IMR-90 (cell line): ENCODE measurements at regions not wholly inside any gene's neighbourhood (a gene's known extent, or its start where the extent isn't known, plus 50 kb on each side); places are given as distances from the start of the nearest gene placed in this dataset.

Experiments
- ATAC-seq: fragments of 200-7000 bp; cut with Tn5 transposase; 2 replicates; pipeline ENCODE4 v1.9.1; 2020; ENCODE audit warnings: low read depth, mild to moderate bottlenecking, moderate library complexity
- BruUV-seq: library from RNA; stranded (reverse); fragments of 400-500 nt; replicated peaks from 2 replicates; lab custom pipeline; 2021; lab: Mats Ljungman, UMichigan
- CTCF ChIA-PET: fragments of 300-600 bp; formaldehyde crosslinking; extraction: SDS; loops from one replicate; lab custom pipeline; 2021; ENCODE audit warnings: antibody characterized with exemption; lab: Yijun Ruan, JAX
- POLR2A ChIA-PET: fragments of 300-600 bp; sonication (Branson Sonifier 250); formaldehyde crosslinking; loops from one replicate; lab custom pipeline; 2022; ENCODE audit warnings: antibody characterized with exemption; ENCODE audit not compliant: unreplicated experiment; lab: Charles Lee
- DNase-seq: peaks from one replicate; pipeline ENCODE4 v3.0.0; 2013
- H2AFZ ChIP-seq: replicated peaks from 2 replicates; pipeline ENCODE3; 2013; ENCODE audit warnings: low read length, mild to moderate bottlenecking; ENCODE audit not compliant: poor library complexity
- H2AK5ac ChIP-seq: 2 replicates; pipeline ENCODE4 v1.6.1; 2013; ENCODE audit warnings: low read depth, low read length, inconsistent platforms
- H2AK9ac ChIP-seq: replicated peaks from 2 replicates; pipeline ENCODE3; 2013; ENCODE audit warnings: mild to moderate bottlenecking, low read depth, low read length, moderate library complexity; ENCODE audit not compliant: poor library complexity
- H2BK120ac ChIP-seq: 2 replicates; pipeline ENCODE4 v1.6.1; 2013; ENCODE audit warnings: low read depth, low read length, inconsistent platforms
- H2BK15ac ChIP-seq: 3 replicates; pipeline ENCODE4 v1.6.1; 2013; ENCODE audit warnings: low read depth, low read length, inconsistent platforms
- H2BK20ac ChIP-seq: 2 replicates; pipeline ENCODE4 v1.6.1; 2013; ENCODE audit warnings: low read depth, mild to moderate bottlenecking, inconsistent platforms, low read length, moderate library complexity
- H2BK5ac ChIP-seq: 2 replicates; pipeline ENCODE4 v1.6.1; 2013; ENCODE audit warnings: mild to moderate bottlenecking, low read depth, low read length, inconsistent platforms; ENCODE audit not compliant: poor library complexity, severe bottlenecking
- H3K14ac ChIP-seq: replicated peaks from 2 replicates; pipeline ENCODE4 v1.6.1; 2013; ENCODE audit warnings: low read depth, low read length, inconsistent platforms
- H3K18ac ChIP-seq: 2 replicates; pipeline ENCODE4 v1.6.1; 2013; ENCODE audit warnings: low read depth, low read length, control low read depth
- H3K23ac ChIP-seq: 2 replicates; pipeline ENCODE4 v1.6.1; 2013; ENCODE audit warnings: low read depth, low read length, inconsistent platforms
- H3K27ac ChIP-seq: 2 replicates; pipeline ENCODE4 v1.5.1; 2013; ENCODE audit warnings: mild to moderate bottlenecking, control low read depth, low read length; ENCODE audit not compliant: insufficient read depth
- H3K27me3 ChIP-seq: 2 replicates; pipeline ENCODE4 v1.6.1; 2013; ENCODE audit warnings: low read length; ENCODE audit not compliant: control insufficient read depth, insufficient read depth
- H3K36me3 ChIP-seq: 2 replicates; pipeline ENCODE4 v1.6.1; 2013; ENCODE audit warnings: low read length, mixed read lengths; ENCODE audit not compliant: control insufficient read depth, insufficient read depth
- H3K4ac ChIP-seq: 2 replicates; pipeline ENCODE4 v1.6.1; 2013; ENCODE audit warnings: low read depth, low read length, inconsistent platforms
- H3K4me1 ChIP-seq: 2 replicates; pipeline ENCODE4 v1.6.1; 2013; ENCODE audit warnings: low read length, mixed read lengths; ENCODE audit not compliant: control insufficient read depth, insufficient read depth
- H3K4me2 ChIP-seq: 2 replicates; pipeline ENCODE4 v1.6.1; 2013; ENCODE audit warnings: low read depth, mild to moderate bottlenecking, control low read depth, low read length, moderate library complexity
- H3K4me3 ChIP-seq: 2 replicates; pipeline ENCODE4 v1.5.1; 2013; ENCODE audit warnings: low read depth, mild to moderate bottlenecking, control low read depth, low read length, moderate library complexity; ENCODE audit not compliant: insufficient read depth
- H3K56ac ChIP-seq: 2 replicates; pipeline ENCODE4 v1.6.1; 2013; ENCODE audit warnings: low read length, inconsistent platforms; ENCODE audit not compliant: insufficient read depth; ENCODE audit errors: extremely low read depth
- H3K79me1 ChIP-seq, 2 experiments: 2 replicates each; pipeline ENCODE4 v1.6.1; 2013; ENCODE audit warnings: low read length in 2 of 2, inconsistent platforms in 1 of 2, low read depth in 1 of 2
- H3K9ac ChIP-seq: 2 replicates; pipeline ENCODE4 v1.6.1; 2013; ENCODE audit warnings: low read depth, low read length, control low read depth
- H3K9me1 ChIP-seq: 2 replicates; pipeline ENCODE4 v1.6.1; 2013; ENCODE audit warnings: low read length, inconsistent platforms; ENCODE audit not compliant: insufficient read depth
- H3K9me3 ChIP-seq: 2 replicates; pipeline ENCODE4 v1.6.1; 2013; ENCODE audit warnings: low read length; ENCODE audit not compliant: control insufficient read depth, insufficient read depth
- H4K20me1 ChIP-seq: 2 replicates; pipeline ENCODE4 v1.6.1; 2013; ENCODE audit warnings: low read length, inconsistent platforms; ENCODE audit not compliant: insufficient read depth
- H4K5ac ChIP-seq: 2 replicates; pipeline ENCODE4 v1.6.1; 2013; ENCODE audit warnings: mild to moderate bottlenecking, low read depth, low read length, control low read depth
- H4K8ac ChIP-seq, 2 experiments: 2 replicates each; pipeline ENCODE4 v1.6.1; 2013; ENCODE audit warnings: low read depth in 2 of 2, low read length in 2 of 2, control low read depth in 1 of 2, inconsistent platforms in 1 of 2
- H4K91ac ChIP-seq: 2 replicates; pipeline ENCODE4 v1.6.1; 2013; ENCODE audit warnings: low read depth, low read length, inconsistent platforms; ENCODE audit not compliant: insufficient read depth
- BHLHE40 ChIP-seq: fragments of 150-350 bp; IDR thresholded peaks from 2 replicates; pipeline ENCODE4 v1.6.1; 2016; ENCODE audit warnings: mild to moderate bottlenecking, low read depth, low read length
- CHD1 ChIP-seq: IDR thresholded peaks from 2 replicates; pipeline ENCODE4 v1.6.1; 2012; ENCODE audit warnings: low read depth, low read length, improper control_type of control experiment
- CTCF ChIP-seq: conservative IDR thresholded peaks from 2 replicates; pipeline ENCODE4 v1.5.1; 2012; ENCODE audit warnings: mild to moderate bottlenecking, low read depth, low read length, improper control_type of control experiment
- MAFK ChIP-seq: IDR thresholded peaks from 2 replicates; pipeline ENCODE4 v1.6.1; 2012; ENCODE audit warnings: low read depth, low read length, improper control_type of control experiment
- dilution Hi-C: fragments of 300-500 bp; cut with HindIII; formaldehyde crosslinking; loops from one replicate; pipeline ENCODE4 v1.14.3; 2018; ENCODE audit warnings: low sequenced_read_pairs; ENCODE audit not compliant: unreplicated experiment
- in situ Hi-C: fragments of 300-500 bp; cut with MboI; formaldehyde crosslinking; loops from 3 replicates; pipeline ENCODE4 v1.14.3; 2019; ENCODE audit warnings: low sequenced_read_pairs, inconsistent platforms, mixed read lengths
- intact Hi-C: fragments of 100-400 bp; cut with micrococcal nuclease; formaldehyde crosslinking; loops from 2 replicates; pipeline ENCODE4 v1.10.0; 2022

GRCh38 chr4:14580061-14580460 is 422.2 kb upstream of the CPEB2 start:
- H2AK9ac ChIP-seq = no peak overlapping the region
- no peak overlapping the region for H3K9ac ChIP-seq
- H2BK5ac ChIP-seq = no peak overlapping the region
- H3K4me1 ChIP-seq = no peaks in the 10 kb centered on the region
- no peak overlapping the region for H2AK5ac ChIP-seq
- H3K79me1 ChIP-seq = no peaks in the 10 kb centered on the region
- BruUV-seq = no TSS peak
- no peak overlapping the region for H2AFZ ChIP-seq
- DNase-seq = no peak
- dilution Hi-C loops = no loop called here
- H3K9me1 ChIP-seq = no peaks in the 10 kb centered on the region
- H2BK20ac ChIP-seq = no peak overlapping the region
- intact Hi-C loops = no loop called here
- no peak overlapping the region for H3K56ac ChIP-seq
- H3K9me3 ChIP-seq = peaks cover 3% of the 10 kb centered on the region
- CTCF ChIA-PET = no interaction called here
- H4K5ac ChIP-seq = no peak overlapping the region
- no peak overlapping the region for H4K8ac ChIP-seq
- no peaks in the 10 kb centered on the region for H3K36me3 ChIP-seq
- no peak overlapping the region for H3K4me2 ChIP-seq
- TF ChIP-seq MAFK (peak; percentile 94), CTCF (no peak), CHD1 (no peak), BHLHE40 (no peak)
- H2BK15ac ChIP-seq = no peak overlapping the region
- no peaks in the 10 kb centered on the region for H3K27me3 ChIP-seq
- H3K23ac ChIP-seq = no peak overlapping the region
- POLR2A ChIA-PET = no interaction called here
- no peaks in the 10 kb centered on the region for H4K20me1 ChIP-seq
- H3K14ac ChIP-seq = no peak overlapping the region
- H3K18ac ChIP-seq = no peak overlapping the region
- no peak for ATAC-seq
- no peak overlapping the region for H3K27ac ChIP-seq
- no peak overlapping the region for H4K91ac ChIP-seq
- H2BK120ac ChIP-seq = no peak overlapping the region
- no peak overlapping the region for H3K4ac ChIP-seq
- no peak overlapping the region for H3K4me3 ChIP-seq
- in situ Hi-C loops = no loop called here
